WTC11 (cell line): ENCODE measurements at regions not wholly inside any gene's neighbourhood (a gene's known extent, or its start where the extent isn't known, plus 50 kb on each side); places are given as distances from the start of the nearest gene placed in this dataset.

Experiments
- ATAC-seq: fragments of 200-7000 bp; cut with Tn5 transposase; 2 replicates; pipeline ENCODE4 v1.10.0; 2021; ENCODE audit warnings: mild to moderate bottlenecking, moderate library complexity
- CTCF ChIA-PET: fragments of 300-600 bp; sonication (Branson Sonifier 250); formaldehyde crosslinking; loops from one replicate; lab custom pipeline; 2021; ENCODE audit warnings: antibody characterized with exemption; lab: Charles Lee
- POLR2A ChIA-PET: fragments of 350-600 bp; sonication (Branson Sonifier 250); formaldehyde crosslinking; loops from one replicate; lab custom pipeline; 2021; ENCODE audit warnings: antibody characterized with exemption; lab: Charles Lee
- DNase-seq: peaks from one replicate; pipeline ENCODE4 v3.0.0; 2021; ENCODE audit warnings: low spot score
- H3K27ac Mint-ChIP-seq: 2 replicates; pipeline ENCODE4 v1.8.0; 2021; ENCODE audit warnings: mixed read lengths
- H3K27me3 Mint-ChIP-seq: 2 replicates; pipeline ENCODE4 v1.8.0; 2021; ENCODE audit warnings: low read depth, mild to moderate bottlenecking, moderate library complexity, mixed read lengths
- H3K36me3 Mint-ChIP-seq: 2 replicates; pipeline ENCODE4 v1.8.0; 2021; ENCODE audit warnings: mixed read lengths
- H3K4me1 Mint-ChIP-seq: 2 replicates; pipeline ENCODE4 v1.8.0; 2022; ENCODE audit warnings: mixed read lengths
- H3K4me3 Mint-ChIP-seq: 2 replicates; pipeline ENCODE4 v1.8.0; 2021; ENCODE audit warnings: mild to moderate bottlenecking, moderate library complexity, mixed read lengths
- H3K9me3 Mint-ChIP-seq: 2 replicates; pipeline ENCODE4 v1.8.0; 2021; ENCODE audit warnings: mixed read lengths
- ATF1 ChIP-seq: sonication (generic); formaldehyde crosslinking; IDR thresholded peaks from 2 replicates; pipeline ENCODE4 v1.8.1; 2023; ENCODE audit warnings: mild to moderate bottlenecking, moderate library complexity, missing genetic modification reagents
- CREB1 ChIP-seq: sonication (generic); formaldehyde crosslinking; IDR thresholded peaks from 2 replicates; pipeline ENCODE4 v1.8.0; 2023; ENCODE audit warnings: mild to moderate bottlenecking, missing genetic modification reagents
- NFE2L1 ChIP-seq: sonication (generic); formaldehyde crosslinking; IDR thresholded peaks from 2 replicates; pipeline ENCODE4 v1.8.1; 2023; ENCODE audit warnings: missing genetic modification reagents
- NR1H2 ChIP-seq: sonication (generic); formaldehyde crosslinking; IDR thresholded peaks from 2 replicates; pipeline ENCODE4 v1.9.0; 2021; ENCODE audit warnings: mild to moderate bottlenecking, moderate library complexity, missing genetic modification reagents
- NR2C2 ChIP-seq: sonication (generic); formaldehyde crosslinking; IDR thresholded peaks from 2 replicates; pipeline ENCODE4 v1.8.0; 2022; ENCODE audit warnings: mild to moderate bottlenecking, missing genetic modification reagents
- NR3C1 ChIP-seq: sonication (generic); formaldehyde crosslinking; conservative IDR thresholded peaks from 2 replicates; pipeline ENCODE4 v1.8.1; 2023; ENCODE audit warnings: low read depth, mild to moderate bottlenecking, missing genetic modification reagents
- SMAD4 ChIP-seq: sonication (generic); formaldehyde crosslinking; IDR thresholded peaks from 2 replicates; pipeline ENCODE4 v1.8.0; 2022; ENCODE audit warnings: mild to moderate bottlenecking, missing genetic modification reagents
- TCF7 ChIP-seq: sonication (generic); formaldehyde crosslinking; IDR thresholded peaks from 2 replicates; pipeline ENCODE4 v1.8.0; 2022; ENCODE audit warnings: mild to moderate bottlenecking, low read depth, missing genetic modification reagents, moderate library complexity
- ZNF138 ChIP-seq: sonication (generic); formaldehyde crosslinking; conservative IDR thresholded peaks from 2 replicates; pipeline ENCODE4 v1.8.1; 2022; ENCODE audit warnings: mild to moderate bottlenecking, moderate library complexity, missing genetic modification reagents
- ZNF263 ChIP-seq: sonication (generic); formaldehyde crosslinking; IDR thresholded peaks from 2 replicates; pipeline ENCODE4 v1.8.1; 2022; ENCODE audit warnings: low read depth, mild to moderate bottlenecking, moderate library complexity, missing genetic modification reagents
- ZNF423 ChIP-seq: fragments of 250-450 bp; sonication (Bioruptor Pico); IDR thresholded peaks from 2 replicates; pipeline ENCODE4 v2.1.2; 2022; ENCODE audit warnings: mild to moderate bottlenecking, moderate library complexity
- TF ChIP-seq, protein P1 (sequence below): sonication (generic); formaldehyde crosslinking; IDR thresholded peaks from 2 replicates; pipeline ENCODE4 v1.8.1; 2023; ENCODE audit warnings: mild to moderate bottlenecking, missing genetic modification reagents, borderline replicate concordance
- TF ChIP-seq, protein P2 (sequence below): fragments of 250-450 bp; sonication (Bioruptor Pico); IDR thresholded peaks from 2 replicates; pipeline ENCODE4 v1.9.0; 2021; ENCODE audit warnings: moderate library complexity, mild to moderate bottlenecking, inconsistent platforms, borderline replicate concordance
- TF ChIP-seq, protein P3 (sequence below): sonication (generic); formaldehyde crosslinking; IDR thresholded peaks from 2 replicates; pipeline ENCODE4 v1.8.0; 2022; ENCODE audit warnings: mild to moderate bottlenecking, missing genetic modification reagents
- TF ChIP-seq, protein P4 (sequence below): fragments of 250-450 bp; sonication (Bioruptor Pico); IDR thresholded peaks from 2 replicates; pipeline ENCODE4 v1.9.0; 2021; ENCODE audit warnings: mild to moderate bottlenecking
- TF ChIP-seq, protein P5 (sequence below): sonication (generic); formaldehyde crosslinking; IDR thresholded peaks from 2 replicates; pipeline ENCODE4 v1.8.1; 2022; ENCODE audit warnings: low read depth, mild to moderate bottlenecking, moderate library complexity, missing genetic modification reagents, borderline replicate concordance

DNA sequence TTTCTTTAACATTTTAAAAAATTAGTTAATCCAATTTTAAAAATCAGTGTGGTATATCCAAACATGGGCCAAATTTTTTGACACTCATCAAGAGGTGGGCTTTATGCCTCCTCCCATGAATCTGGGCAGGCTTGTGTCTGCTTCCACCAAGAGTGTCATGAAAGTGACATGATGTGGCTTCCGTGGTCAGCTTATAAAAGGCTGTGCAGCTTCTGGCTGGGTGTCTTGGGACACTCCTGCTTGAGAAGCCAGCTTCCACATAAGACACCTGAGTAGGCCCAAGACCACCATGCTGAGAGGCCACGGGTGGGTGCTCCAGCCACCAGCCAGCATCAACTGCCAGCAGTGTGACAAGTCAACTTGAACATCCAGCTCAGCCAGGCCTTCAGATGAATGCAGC, 74.3 kb upstream of the RUNX3 start (continued):
- TF ChIP-seq, protein P1, sequence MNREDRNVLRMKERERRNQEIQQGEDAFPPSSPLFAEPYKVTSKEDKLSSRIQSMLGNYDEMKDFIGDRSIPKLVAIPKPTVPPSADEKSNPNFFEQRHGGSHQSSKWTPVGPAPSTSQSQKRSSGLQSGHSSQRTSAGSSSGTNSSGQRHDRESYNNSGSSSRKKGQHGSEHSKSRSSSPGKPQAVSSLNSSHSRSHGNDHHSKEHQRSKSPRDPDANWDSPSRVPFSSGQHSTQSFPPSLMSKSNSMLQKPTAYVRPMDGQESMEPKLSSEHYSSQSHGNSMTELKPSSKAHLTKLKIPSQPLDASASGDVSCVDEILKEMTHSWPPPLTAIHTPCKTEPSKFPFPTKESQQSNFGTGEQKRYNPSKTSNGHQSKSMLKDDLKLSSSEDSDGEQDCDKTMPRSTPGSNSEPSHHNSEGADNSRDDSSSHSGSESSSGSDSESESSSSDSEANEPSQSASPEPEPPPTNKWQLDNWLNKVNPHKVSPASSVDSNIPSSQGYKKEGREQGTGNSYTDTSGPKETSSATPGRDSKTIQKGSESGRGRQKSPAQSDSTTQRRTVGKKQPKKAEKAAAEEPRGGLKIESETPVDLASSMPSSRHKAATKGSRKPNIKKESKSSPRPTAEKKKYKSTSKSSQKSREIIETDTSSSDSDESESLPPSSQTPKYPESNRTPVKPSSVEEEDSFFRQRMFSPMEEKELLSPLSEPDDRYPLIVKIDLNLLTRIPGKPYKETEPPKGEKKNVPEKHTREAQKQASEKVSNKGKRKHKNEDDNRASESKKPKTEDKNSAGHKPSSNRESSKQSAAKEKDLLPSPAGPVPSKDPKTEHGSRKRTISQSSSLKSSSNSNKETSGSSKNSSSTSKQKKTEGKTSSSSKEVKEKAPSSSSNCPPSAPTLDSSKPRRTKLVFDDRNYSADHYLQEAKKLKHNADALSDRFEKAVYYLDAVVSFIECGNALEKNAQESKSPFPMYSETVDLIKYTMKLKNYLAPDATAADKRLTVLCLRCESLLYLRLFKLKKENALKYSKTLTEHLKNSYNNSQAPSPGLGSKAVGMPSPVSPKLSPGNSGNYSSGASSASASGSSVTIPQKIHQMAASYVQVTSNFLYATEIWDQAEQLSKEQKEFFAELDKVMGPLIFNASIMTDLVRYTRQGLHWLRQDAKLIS (CRISPR knock-in tag): no peak
- no peak for TF ChIP-seq NR3C1 (CRISPR knock-in tag)
- TF ChIP-seq TCF7 (CRISPR knock-in tag): no peak
- TF ChIP-seq, protein P2, sequence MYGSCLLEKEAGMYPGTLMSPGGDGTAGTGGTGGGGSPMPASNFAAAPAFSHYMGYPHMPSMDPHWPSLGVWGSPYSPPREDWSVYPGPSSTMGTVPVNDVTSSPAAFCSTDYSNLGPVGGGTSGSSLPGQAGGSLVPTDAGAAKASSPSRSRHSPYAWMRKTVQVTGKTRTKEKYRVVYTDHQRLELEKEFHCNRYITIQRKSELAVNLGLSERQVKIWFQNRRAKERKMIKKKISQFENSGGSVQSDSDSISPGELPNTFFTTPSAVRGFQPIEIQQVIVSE (CRISPR knock-in tag): no peak
- TF ChIP-seq SMAD4: no peak
- no peak for TF ChIP-seq NR1H2 (CRISPR knock-in tag)
- no peak for TF ChIP-seq ZNF138 (CRISPR knock-in tag)
- TF ChIP-seq, protein P3, sequence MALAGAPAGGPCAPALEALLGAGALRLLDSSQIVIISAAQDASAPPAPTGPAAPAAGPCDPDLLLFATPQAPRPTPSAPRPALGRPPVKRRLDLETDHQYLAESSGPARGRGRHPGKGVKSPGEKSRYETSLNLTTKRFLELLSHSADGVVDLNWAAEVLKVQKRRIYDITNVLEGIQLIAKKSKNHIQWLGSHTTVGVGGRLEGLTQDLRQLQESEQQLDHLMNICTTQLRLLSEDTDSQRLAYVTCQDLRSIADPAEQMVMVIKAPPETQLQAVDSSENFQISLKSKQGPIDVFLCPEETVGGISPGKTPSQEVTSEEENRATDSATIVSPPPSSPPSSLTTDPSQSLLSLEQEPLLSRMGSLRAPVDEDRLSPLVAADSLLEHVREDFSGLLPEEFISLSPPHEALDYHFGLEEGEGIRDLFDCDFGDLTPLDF (CRISPR knock-in tag): no peak

DNA sequence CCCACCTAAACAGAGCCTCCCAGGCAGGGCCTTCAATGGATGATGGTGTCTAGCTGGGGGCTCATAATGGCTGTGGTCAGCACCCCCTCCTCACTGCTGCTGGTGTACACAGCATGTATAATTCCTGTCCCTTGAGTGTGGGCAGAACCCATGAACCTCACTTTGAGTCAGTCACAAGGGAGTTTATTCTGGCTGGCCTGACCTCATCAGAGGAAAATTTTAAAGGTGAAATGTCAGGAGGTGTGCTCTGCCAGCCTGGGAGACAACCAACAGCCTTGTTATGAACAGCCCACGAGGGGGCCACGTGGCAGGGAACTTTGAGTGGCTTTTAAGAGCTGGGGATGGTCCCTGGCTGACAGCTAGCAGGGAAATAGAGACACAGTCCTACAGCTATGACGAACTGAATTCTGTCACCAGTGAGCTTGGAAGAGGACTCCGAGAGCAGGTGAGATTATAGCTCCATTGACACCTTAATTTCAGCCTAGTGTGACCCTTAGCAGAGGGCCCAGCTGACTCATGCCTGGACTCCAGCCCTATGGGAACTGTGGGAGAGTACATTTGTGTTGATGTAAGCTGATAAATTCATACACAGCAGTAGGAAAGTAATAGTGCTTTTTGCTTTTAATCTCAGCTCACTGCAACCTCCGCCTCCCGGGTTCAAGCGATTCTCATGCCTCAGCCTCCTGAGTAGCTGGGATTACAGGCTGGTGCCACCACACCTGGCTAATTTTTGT, 73.5 kb upstream of the RUNX3 start:
- Mint-ChIP-seq H3K4me3 (no peak overlapping the region), H3K36me3 (no peaks in the 10 kb centered on the region), H3K27ac (no peak overlapping the region), H3K27me3 (no peaks in the 10 kb centered on the region; the same call in 1 of the 2 replicates), H3K4me1 (peaks cover 20% of the 10 kb centered on the region), H3K9me3 (no peaks in the 10 kb centered on the region)
- CTCF ChIA-PET: interaction anchor here (0.6 to 1.1 kb wide), 2 partner anchors 12 to 314 kb away, joined by 4 read pairs; no protein-coding TSS in a partner anchor
- ATAC-seq (no peak), DNase-seq (no peak)
- no peak for TF ChIP-seq NR3C1 (CRISPR knock-in tag)
- TF ChIP-seq, protein P4, sequence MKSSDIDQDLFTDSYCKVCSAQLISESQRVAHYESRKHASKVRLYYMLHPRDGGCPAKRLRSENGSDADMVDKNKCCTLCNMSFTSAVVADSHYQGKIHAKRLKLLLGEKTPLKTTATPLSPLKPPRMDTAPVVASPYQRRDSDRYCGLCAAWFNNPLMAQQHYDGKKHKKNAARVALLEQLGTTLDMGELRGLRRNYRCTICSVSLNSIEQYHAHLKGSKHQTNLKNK (CRISPR knock-in tag): no peak
- TF ChIP-seq, protein P2 (CRISPR knock-in tag): no peak
- TF ChIP-seq ATF1 (CRISPR knock-in tag): no peak
- TF ChIP-seq, protein P5, sequence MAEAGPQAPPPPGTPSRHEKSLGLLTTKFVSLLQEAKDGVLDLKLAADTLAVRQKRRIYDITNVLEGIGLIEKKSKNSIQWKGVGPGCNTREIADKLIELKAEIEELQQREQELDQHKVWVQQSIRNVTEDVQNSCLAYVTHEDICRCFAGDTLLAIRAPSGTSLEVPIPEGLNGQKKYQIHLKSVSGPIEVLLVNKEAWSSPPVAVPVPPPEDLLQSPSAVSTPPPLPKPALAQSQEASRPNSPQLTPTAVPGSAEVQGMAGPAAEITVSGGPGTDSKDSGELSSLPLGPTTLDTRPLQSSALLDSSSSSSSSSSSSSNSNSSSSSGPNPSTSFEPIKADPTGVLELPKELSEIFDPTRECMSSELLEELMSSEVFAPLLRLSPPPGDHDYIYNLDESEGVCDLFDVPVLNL (CRISPR knock-in tag): no peak
- no peak for TF ChIP-seq ZNF423
- no peak for TF ChIP-seq CREB1 (CRISPR knock-in tag)
- TF ChIP-seq NFE2L1 (CRISPR knock-in tag): no peak
- TF ChIP-seq NR2C2 (CRISPR knock-in tag): no peak
- no peak for TF ChIP-seq ZNF263 (CRISPR knock-in tag)
- POLR2A ChIA-PET: no interaction called here
